Keratinocyte (primary cell): ENCODE measurements at regions not wholly inside any gene's neighbourhood (a gene's known extent, or its start where the extent isn't known, plus 50 kb on each side); places are given as distances from the start of the nearest gene placed in this dataset.

Experiments used
- DNase-seq: peaks from one replicate; pipeline ENCODE4 v3.0.0-alpha.2; 2011; ENCODE audit warnings: low read depth, missing footprints, low spot score
- FAIRE-seq: peaks from 2 replicates; lab custom pipeline; 2011; peaks lifted over from hg19 to GRCh38; lab: Jason Lieb, UNC
- H2AFZ ChIP-seq: 2 replicates; pipeline ENCODE4 v1.6.0; 2012; ENCODE audit warnings: low read length, control low read depth, inconsistent platforms; ENCODE audit not compliant: control insufficient read depth
- H3K27ac ChIP-seq: 2 replicates; pipeline ENCODE4 v1.5.1; 2011; ENCODE audit warnings: low read length; ENCODE audit not compliant: control insufficient read depth, insufficient read depth
- H3K27me3 ChIP-seq: 3 replicates; pipeline ENCODE4 v1.6.0; 2011; ENCODE audit warnings: low read length; ENCODE audit not compliant: control insufficient read depth, insufficient read depth; ENCODE audit errors: extremely low read depth
- H3K36me3 ChIP-seq, 2 experiments: 2 replicates in 1 of 2; 3 replicates in 1 of 2; pipeline ENCODE4 v1.5.1; 2011; ENCODE audit warnings: low read length in 2 of 2, mild to moderate bottlenecking in 1 of 2; ENCODE audit not compliant: control insufficient read depth in 2 of 2, insufficient read depth in 2 of 2; ENCODE audit errors: extremely low read depth in 1 of 2
- H3K4me1 ChIP-seq: 3 replicates; pipeline ENCODE4 v1.5.1; 2011; ENCODE audit warnings: low read length; ENCODE audit not compliant: control insufficient read depth, insufficient read depth; ENCODE audit errors: extremely low read depth
- H3K4me2 ChIP-seq: 3 replicates; pipeline ENCODE4 v1.6.0; 2011; ENCODE audit warnings: low read depth, low read length; ENCODE audit not compliant: control insufficient read depth, insufficient read depth; ENCODE audit errors: extremely low read depth
- H3K4me3 ChIP-seq, 3 experiments: fragments of 200-600 bp in 1 of 3; sonication (generic) in 1 of 3; 2 replicates in 2 of 3; 3 replicates in 1 of 3; pipeline ENCODE4 v1.5.1; 2011 to 2016; ENCODE audit warnings: low read length in 3 of 3, mild to moderate bottlenecking in 3 of 3, control low read depth in 2 of 3, inconsistent platforms in 1 of 3, low read depth in 1 of 3, mixed read lengths in 1 of 3, mixed run types in 1 of 3, moderate library complexity in 1 of 3; ENCODE audit not compliant: control insufficient read depth in 2 of 3, insufficient read depth in 2 of 3; ENCODE audit errors: extremely low read depth in 1 of 3
- H3K79me2 ChIP-seq: 2 replicates; pipeline ENCODE4 v1.6.0; 2012; ENCODE audit warnings: low read length; ENCODE audit not compliant: control insufficient read depth, insufficient read depth
- H3K9ac ChIP-seq: 3 replicates; pipeline ENCODE4 v1.6.0; 2011; ENCODE audit warnings: low read length; ENCODE audit not compliant: control insufficient read depth, insufficient read depth; ENCODE audit errors: extremely low read depth
- H3K9me1 ChIP-seq: 3 replicates; pipeline ENCODE4 v1.6.0; 2011; ENCODE audit warnings: low read length; ENCODE audit not compliant: control insufficient read depth, insufficient read depth; ENCODE audit errors: extremely low read depth
- H3K9me3 ChIP-seq: 2 replicates; pipeline ENCODE4 v1.5.1; 2012; ENCODE audit warnings: low read depth, low read length; ENCODE audit not compliant: control insufficient read depth
- H4K20me1 ChIP-seq: 3 replicates; pipeline ENCODE4 v1.6.0; 2011; ENCODE audit warnings: low read length; ENCODE audit not compliant: control insufficient read depth, insufficient read depth; ENCODE audit errors: extremely low read depth
- CTCF ChIP-seq, 3 experiments: IDR thresholded peaks in 1 of 3; conservative IDR thresholded peaks in 1 of 3; optimal IDR thresholded peaks in 1 of 3; 2 replicates in 2 of 3; 3 replicates in 1 of 3; pipeline versions ENCODE3 to v1.5.1; 2011; ENCODE audit warnings: low read length in 3 of 3, mild to moderate bottlenecking in 3 of 3, moderate library complexity in 2 of 3, control low read depth in 1 of 3, inconsistent platforms in 1 of 3; ENCODE audit not compliant: insufficient read depth in 2 of 3; ENCODE audit errors: extremely low read depth in 1 of 3
- EZH2 ChIP-seq: IDR thresholded peaks from one replicate; pipeline ENCODE4 v1.6.1; 2012; ENCODE audit warnings: inconsistent platforms, mild to moderate bottlenecking, low read length, moderate library complexity
- dilution Hi-C: fragments of 300-500 bp; cut with MboI; formaldehyde crosslinking; loops from one replicate; pipeline ENCODE4 v1.7.0; 2020; ENCODE audit warnings: low sequenced_read_pairs; ENCODE audit not compliant: extremely low pct_ligation_motif_present

- H3K4me3 ChIP-seq = no peak overlapping the region
- peaks cover 2% of the 10 kb centered on the region for H3K9me3 ChIP-seq
- no peak overlapping the region for H3K27ac ChIP-seq
- TF ChIP-seq CTCF (optimal IDR thresholded peaks at IDR 0.05 in 1 of 3, IDR thresholded peaks at IDR 0.05 in 1 of 3, conservative IDR thresholded peaks at IDR 0.05 in 1 of 3; ENCODE audit: extremely low read depth in 1 of 3, insufficient read depth in 2 of 3, low read length in 3 of 3) = no peak
- DNase-seq (no peak), FAIRE-seq (no peak)
- no peaks in the 10 kb centered on the region for H3K27me3 ChIP-seq
- no peaks in the 10 kb centered on the region for H3K36me3 ChIP-seq
- H3K9me1 ChIP-seq = no peaks in the 10 kb centered on the region
- no peaks in the 10 kb centered on the region for H3K79me2 ChIP-seq
- H3K4me2 ChIP-seq = no peak overlapping the region
- no peak overlapping the region for H2AFZ ChIP-seq
- dilution Hi-C loops = no loop called here
- no peaks in the 10 kb centered on the region for H4K20me1 ChIP-seq
- no peaks in the 10 kb centered on the region for H3K4me1 ChIP-seq
- H3K9ac ChIP-seq = no peak overlapping the region
These were observed 375.0 kb upstream of the C1orf174 start for GRCh38 chr1:4275083-4275482.

- Histone ChIP-seq H4K20me1 (no peaks in the 10 kb centered on the region), H3K9me1 (no peaks in the 10 kb centered on the region), H3K4me3 (no peak overlapping the region), H3K9me3 (peaks cover 2% of the 10 kb centered on the region), H3K9ac (no peak overlapping the region), H3K27ac (no peak overlapping the region), H3K79me2 (no peaks in the 10 kb centered on the region), H3K27me3 (no peaks in the 10 kb centered on the region), H2AFZ (no peak overlapping the region), H3K4me2 (no peak overlapping the region), H3K36me3 (no peaks in the 10 kb centered on the region), H3K4me1 (no peaks in the 10 kb centered on the region)
- TF ChIP-seq CTCF (optimal IDR thresholded peaks at IDR 0.05 in 1 of 3, IDR thresholded peaks at IDR 0.05 in 1 of 3, conservative IDR thresholded peaks at IDR 0.05 in 1 of 3; ENCODE audit: extremely low read depth in 1 of 3, insufficient read depth in 2 of 3, low read length in 3 of 3) (no peak), EZH2 (no peak)
- FAIRE-seq = no peak
- dilution Hi-C loops = no loop called here
- no peak for DNase-seq
These were observed 376.2 kb upstream of the C1orf174 start for GRCh38 chr1:4276238-4276637.
